T-helper 2 cell treated with Interferon-gamma antibody and Interleukin-4, amounts not matched to agents 100 ng/mL and 5 ng/mL, for 36 hours (primary cell): ENCODE measurements at regions not wholly inside any gene's neighbourhood (a gene's known extent, or its start where the extent isn't known, plus 50 kb on each side); places are given as distances from the start of the nearest gene placed in this dataset.

Source experiments
- intact Hi-C: fragments of 100-400 bp; cut with micrococcal nuclease; formaldehyde crosslinking; loops from one replicate; pipeline ENCODE4 v1.15.1; 2023

- intact Hi-C loops = no loop called here
Measured at GRCh38 chr13:31853643-31854326, 114.5 kb downstream of the RXFP2 start.

DNA sequence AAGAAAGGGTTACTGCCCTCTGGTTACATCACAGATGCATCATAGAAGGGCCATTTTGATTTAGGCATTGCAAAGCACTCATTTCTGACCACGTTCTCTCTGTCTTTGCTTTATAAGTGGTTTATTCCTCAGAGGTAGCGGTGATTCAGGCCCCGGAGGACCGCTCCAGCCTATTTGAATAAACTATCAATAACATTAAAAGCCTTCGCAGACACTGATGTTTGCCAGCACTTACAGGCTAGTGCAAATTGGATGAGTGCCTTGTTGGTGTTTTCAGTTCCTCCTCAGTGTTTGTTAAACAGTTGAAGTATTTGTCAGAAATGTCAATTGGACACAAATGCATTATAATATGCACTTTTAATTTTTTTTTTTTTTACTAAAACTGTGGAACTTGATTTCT is 120.2 kb downstream of the RXFP2 start:
- intact Hi-C loops = no loop called here

GRCh38 chr13:31860002-31860401 is 120.7 kb downstream of the RXFP2 start:
- intact Hi-C loops = no loop called here

DNA sequence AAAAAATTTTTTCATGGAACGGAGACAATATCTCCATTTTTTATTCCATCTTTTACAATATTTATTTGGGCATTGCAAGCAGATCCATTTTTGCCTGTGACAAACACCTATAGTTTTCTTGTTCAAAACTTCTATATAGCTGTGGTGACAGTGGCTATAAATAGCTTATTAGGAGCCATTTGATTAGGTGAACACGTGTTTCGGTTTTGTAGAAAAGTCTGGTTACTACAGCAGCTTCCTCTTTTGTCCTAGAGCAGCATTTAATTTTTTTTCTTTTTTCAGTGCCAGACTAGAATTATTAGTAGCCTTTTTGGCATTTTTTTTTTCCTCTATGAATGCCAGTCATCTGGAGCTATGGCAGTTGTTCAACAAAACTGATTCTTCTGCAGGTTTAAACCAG is 123.5 kb downstream of the RXFP2 start:
- intact Hi-C loops = no loop called here

- intact Hi-C loops = no loop called here
Measured at GRCh38 chr13:31864307-31864706, 125.0 kb downstream of the RXFP2 start.

GRCh38 chr13:31866099-31866498 is 126.8 kb downstream of the RXFP2 start:
- intact Hi-C loops = no loop called here

- intact Hi-C loops = no loop called here
Measured at GRCh38 chr13:31867709-31868108, 128.4 kb downstream of the RXFP2 start.

GRCh38 chr13:31869582-31869981 is 130.3 kb downstream of the RXFP2 start:
- intact Hi-C loops = no loop called here

DNA sequence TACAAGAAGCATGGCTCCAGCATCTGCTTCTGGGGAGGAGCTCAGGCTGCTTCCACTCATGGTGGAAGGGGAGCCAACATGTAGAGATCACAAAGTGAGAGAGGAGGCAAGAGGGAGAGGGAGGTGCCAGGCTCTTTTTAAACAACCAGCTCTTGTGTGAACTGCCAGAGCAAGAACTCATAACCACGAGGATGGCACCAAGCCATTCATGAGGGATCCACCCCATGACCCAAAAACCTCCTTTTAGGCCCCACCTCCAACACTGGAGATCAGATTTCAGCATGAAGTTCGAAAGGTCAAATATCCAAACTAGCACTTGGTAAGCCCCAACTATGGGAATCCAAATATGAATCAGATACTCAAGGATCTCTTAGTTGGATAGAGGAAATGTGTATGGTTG is 131.2 kb downstream of the RXFP2 start:
- intact Hi-C loops = no loop called here

- intact Hi-C loops = no loop called here
Measured at GRCh38 chr13:31873145-31873544, 133.8 kb downstream of the RXFP2 start.

DNA sequence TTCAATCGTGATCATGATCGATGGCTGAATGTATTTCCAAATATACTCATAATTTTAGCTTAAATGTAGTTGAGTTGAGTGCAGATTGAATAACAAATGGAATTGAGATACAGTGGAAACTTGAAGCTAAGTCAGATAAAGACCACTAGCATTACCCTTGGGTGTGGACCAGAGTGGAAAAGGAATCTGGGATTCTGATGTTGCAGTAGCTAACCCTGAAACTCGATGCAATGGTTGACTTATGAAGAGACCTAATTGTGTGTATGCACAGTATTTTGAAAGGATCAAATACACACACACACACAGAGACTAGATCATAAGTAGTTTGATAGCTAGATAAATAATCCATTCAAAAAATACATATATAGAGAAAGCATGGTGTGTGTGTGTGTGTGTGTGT is 135.8 kb downstream of the RXFP2 start:
- intact Hi-C loops = no loop called here

DNA sequence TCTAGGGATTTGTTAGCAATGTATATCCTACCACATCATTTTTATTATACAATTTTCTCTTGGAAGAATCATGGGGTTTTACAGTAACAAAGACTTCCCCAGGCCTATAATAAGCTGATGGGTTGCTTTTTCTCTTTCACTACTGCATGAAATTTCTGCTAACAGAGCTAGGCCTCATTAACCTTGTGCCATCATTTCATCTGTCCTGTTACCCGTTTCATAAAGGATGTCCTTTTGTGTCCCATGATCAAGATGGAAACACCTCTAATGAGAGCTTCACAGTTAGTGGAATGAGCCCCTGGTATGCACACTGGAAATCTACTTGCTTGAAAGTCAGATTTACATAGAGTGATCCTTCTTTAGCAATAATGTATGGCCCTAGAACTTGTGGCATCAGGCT is 138.7 kb downstream of the RXFP2 start:
- intact Hi-C loops = no loop called here

- intact Hi-C loops = no loop called here
Measured at GRCh38 chr13:31878495-31878894, 139.2 kb downstream of the RXFP2 start.

- intact Hi-C loops = no loop called here
Measured at GRCh38 chr13:31878955-31879354, 139.6 kb downstream of the RXFP2 start.

DNA sequence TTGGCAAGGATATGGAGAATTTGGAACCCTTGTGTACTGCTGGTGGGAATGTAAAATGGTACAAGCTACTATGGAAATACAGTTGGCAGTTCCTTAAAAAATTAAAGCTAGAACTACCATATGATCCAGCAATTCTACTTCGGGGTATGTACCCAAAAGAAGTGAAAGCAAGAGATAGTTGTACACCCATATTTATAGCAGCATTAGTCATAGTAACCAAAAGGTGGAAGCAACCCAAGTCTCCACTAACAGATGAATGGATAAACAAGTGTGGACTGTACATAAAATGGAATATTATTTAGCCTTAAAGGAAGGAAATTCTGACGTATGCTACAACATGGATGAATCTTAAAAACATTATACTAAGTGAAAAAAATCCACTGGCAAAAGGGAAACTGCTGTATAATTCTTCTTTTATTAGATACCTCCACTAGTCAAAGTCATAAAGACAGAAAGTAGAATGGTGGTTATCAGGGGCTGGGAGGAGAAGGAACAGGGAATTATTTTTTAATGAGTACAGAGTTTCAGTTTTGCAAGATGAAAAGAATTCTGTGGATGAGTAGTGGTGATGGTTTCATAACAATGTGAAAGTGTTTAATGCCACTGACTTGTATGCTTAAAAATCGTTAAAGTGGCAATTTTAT is 141.6 kb downstream of the RXFP2 start:
- intact Hi-C loops = no loop called here

GRCh38 chr13:31881495-31881882 is 142.2 kb downstream of the RXFP2 start:
- intact Hi-C loops = no loop called here

DNA sequence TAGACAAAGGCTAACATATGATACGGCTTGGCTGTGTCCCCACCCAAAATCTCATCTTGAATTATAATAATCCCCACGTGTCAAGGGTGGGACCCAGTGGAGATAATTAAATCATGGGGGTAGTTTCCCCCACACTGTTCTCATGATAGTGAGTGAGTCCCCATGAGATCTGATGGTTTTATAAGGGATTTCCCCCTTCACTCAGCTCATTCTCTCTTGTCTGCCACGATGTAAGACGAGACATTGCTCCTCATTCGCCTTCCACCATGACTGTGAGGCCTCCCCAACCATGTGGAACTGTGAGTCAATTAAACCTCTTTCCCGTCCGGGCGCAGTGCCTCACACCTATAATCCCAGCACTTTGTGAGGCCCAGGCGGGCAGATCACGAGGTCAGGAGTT is 143.5 kb downstream of the RXFP2 start:
- intact Hi-C loops = no loop called here

DNA sequence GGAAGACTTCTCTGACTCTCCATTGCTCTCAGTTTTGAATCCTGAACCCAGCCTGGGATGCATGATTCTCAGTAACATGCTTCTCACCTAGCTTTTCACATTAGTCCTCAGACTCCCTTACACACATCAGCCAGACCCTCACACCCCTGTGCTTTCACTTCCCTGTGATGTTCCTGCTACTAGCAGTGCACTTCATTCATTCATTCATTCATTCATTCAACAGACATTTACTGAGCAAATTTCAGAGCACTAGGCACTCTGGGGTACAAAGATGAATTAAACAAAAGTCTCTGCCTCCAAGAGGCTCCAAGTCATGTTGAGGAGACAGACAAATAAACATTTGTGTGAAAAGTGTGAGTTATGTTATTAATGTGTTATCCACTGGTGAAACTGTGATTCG is 145.2 kb downstream of the RXFP2 start:
- intact Hi-C loops = no loop called here

DNA sequence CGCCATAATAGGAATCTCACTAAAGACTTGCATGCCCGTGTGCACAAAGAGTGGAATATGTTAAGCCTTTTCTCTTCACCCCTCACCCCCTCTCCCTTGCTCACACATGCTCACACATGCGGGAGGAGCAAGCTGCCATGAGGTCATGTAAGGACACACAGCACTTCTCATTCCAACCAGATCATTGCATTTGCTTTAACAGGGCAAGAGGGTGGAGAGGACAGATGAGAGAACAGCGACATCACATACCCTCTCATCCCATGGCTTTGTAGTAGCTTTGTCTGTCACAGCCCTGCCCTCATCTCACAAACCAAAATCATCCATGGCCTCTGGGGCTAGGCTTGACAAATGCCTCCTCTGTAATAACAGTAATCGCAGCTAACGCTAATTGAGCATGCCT is 145.6 kb upstream of the FRY start:
- intact Hi-C loops = no loop called here

- intact Hi-C loops = no loop called here
Measured at GRCh38 chr13:31887286-31887685, 144.3 kb upstream of the FRY start.

- intact Hi-C loops = no loop called here
Measured at GRCh38 chr13:31890946-31891345, 140.6 kb upstream of the FRY start.

- intact Hi-C loops = no loop called here
Measured at GRCh38 chr13:31891472-31891871, 140.1 kb upstream of the FRY start.

- intact Hi-C loops = no loop called here
Measured at GRCh38 chr13:31894931-31895330, 136.6 kb upstream of the FRY start.
